ENCODE measurements at regions not wholly inside any gene's neighbourhood (a gene's known extent, or its start where the extent isn't known, plus 50 kb on each side); places are given as distances from the start of the nearest gene placed in this dataset.
A peak's percentile ranks its signal among the peaks of the same experiment; 100 is the strongest.

DNA sequence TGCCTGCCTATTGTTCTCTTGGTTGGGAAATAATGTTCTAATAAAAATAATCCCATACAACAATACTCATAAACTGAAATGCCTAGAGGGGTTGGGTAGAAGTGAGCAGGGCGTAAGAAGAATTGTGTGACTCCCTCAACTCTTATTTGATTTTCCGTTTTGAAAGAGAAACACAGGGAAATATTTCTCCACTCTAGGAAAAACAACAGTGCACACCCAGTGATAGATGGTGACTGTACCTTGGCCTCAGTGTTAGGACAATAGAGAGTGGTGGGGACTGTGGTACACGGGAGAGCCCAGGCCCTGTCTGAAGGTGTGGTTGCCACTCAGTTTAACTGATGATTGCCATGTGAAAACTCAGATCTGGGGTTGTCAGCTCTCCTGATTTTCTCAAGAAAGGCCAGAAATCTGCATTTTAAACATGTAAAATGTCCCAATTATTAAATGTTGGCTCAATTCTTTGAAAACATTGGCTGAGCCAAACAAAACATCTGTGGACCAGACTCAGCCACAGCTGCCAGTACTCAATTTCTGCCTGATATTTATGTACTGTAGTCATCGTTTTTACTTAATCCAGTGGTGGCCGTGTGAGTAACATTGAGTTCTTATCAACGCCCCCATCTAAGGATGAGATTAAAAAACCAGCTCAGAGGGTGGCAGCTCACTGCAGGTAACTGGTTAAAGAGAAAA lies 103.8 kb upstream of the ZNF618 start:
- Histone ChIP-seq H3K18ac (ENCODE audit: low read length) (no peak overlapping the region), H3K27ac (ENCODE audit: low read depth, low read length) (no peak overlapping the region), H3K4me1 (ENCODE audit: control insufficient read depth, low read depth, low read length) (no peaks in the 10 kb centered on the region), H4K5ac (ENCODE audit: low read length) (no peak overlapping the region), H3K9ac (ENCODE audit: low read length) (no peak overlapping the region), H3K36me3 (ENCODE audit: control insufficient read depth, insufficient read depth, low read length) (no peaks in the 10 kb centered on the region), H3K56ac (ENCODE audit: low read length) (no peak overlapping the region), H2BK5ac (ENCODE audit: low read length) (no peak overlapping the region), H2BK15ac (replicated peaks; ENCODE audit: low read depth) (no peak overlapping the region), H3K79me2 (ENCODE audit: control insufficient read depth, insufficient read depth, low read length) (no peaks in the 10 kb centered on the region), H2BK120ac (ENCODE audit: low read depth, low read length) (no peak overlapping the region), H3K4me3 (ENCODE audit: low read length) (no peak overlapping the region), H3K79me1 (ENCODE audit: low read length) (no peaks in the 10 kb centered on the region), H3K27me3 (ENCODE audit: insufficient read depth, low read length, poor library complexity) (no peaks in the 10 kb centered on the region), H3K23ac (ENCODE audit: low read length) (no peak overlapping the region), H4K8ac (ENCODE audit: low read depth, low read length) (no peak overlapping the region), H3K4me2 (ENCODE audit: low read length) (no peak overlapping the region), H2AK5ac (ENCODE audit: low read length) (no peak overlapping the region), H3K4ac (ENCODE audit: low read depth, low read length) (no peak overlapping the region)
- no CpG with 5 or more reads among the region's 6 CpGs for WGBS (ENCODE audit: extremely low coverage, insufficient coverage, low lambda C conversion rate)
- DNase-seq: no peak

- no peak overlapping the region for H2BK120ac ChIP-seq (ENCODE audit: low read depth, low read length)
- no peak overlapping the region for H4K5ac ChIP-seq (ENCODE audit: low read length)
- no peak overlapping the region for H3K27ac ChIP-seq (ENCODE audit: low read depth, low read length)
- no peak overlapping the region for H3K4ac ChIP-seq (ENCODE audit: low read depth, low read length)
- H2BK15ac ChIP-seq (replicated peaks; ENCODE audit: low read depth): no peak overlapping the region
- H3K23ac ChIP-seq (ENCODE audit: low read length): no peak overlapping the region
- H3K79me2 ChIP-seq (ENCODE audit: control insufficient read depth, insufficient read depth, low read length): no peaks in the 10 kb centered on the region
- H4K8ac ChIP-seq (ENCODE audit: low read depth, low read length): no peak overlapping the region
- H3K36me3 ChIP-seq (ENCODE audit: control insufficient read depth, insufficient read depth, low read length): no peaks in the 10 kb centered on the region
- H3K56ac ChIP-seq (ENCODE audit: low read length): no peak overlapping the region
- H3K18ac ChIP-seq (ENCODE audit: low read length): no peak overlapping the region
- H3K27me3 ChIP-seq (ENCODE audit: insufficient read depth, low read length, poor library complexity): no peaks in the 10 kb centered on the region
- no CpG with 5 or more reads among the region's 1 CpG for WGBS (ENCODE audit: extremely low coverage, insufficient coverage, low lambda C conversion rate)
- no peaks in the 10 kb centered on the region for H3K4me1 ChIP-seq (ENCODE audit: control insufficient read depth, low read depth, low read length)
- H2BK5ac ChIP-seq (ENCODE audit: low read length): no peak overlapping the region
- H3K4me2 ChIP-seq (ENCODE audit: low read length): no peak overlapping the region
- no peak for DNase-seq
- H2AK5ac ChIP-seq (ENCODE audit: low read length): no peak overlapping the region
- H3K4me3 ChIP-seq (ENCODE audit: low read length): no peak overlapping the region
- H3K9ac ChIP-seq (ENCODE audit: low read length): no peak overlapping the region
- H3K79me1 ChIP-seq (ENCODE audit: low read length): no peaks in the 10 kb centered on the region
Measured at GRCh38 chr9:113774963-113775362, 101.1 kb upstream of the ZNF618 start.

DNA sequence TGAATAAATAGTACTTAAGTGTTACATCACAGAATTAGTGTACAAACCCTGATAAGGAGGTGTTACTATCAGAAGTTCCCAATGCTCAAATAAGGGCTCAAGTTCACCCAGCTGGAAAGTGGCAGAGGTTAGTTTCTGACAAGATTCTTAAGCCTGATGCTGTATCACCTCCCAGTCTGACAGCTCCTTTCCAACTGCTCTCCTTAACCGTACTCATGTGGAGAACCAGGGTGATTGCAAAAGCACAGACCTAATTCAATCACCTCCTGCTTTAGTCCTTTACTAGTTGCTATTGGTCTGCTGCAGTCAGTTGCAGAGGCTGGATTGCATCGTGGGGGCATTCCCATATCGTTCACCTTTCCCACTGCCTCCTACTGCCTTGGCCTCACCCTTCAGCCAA lies 100.4 kb upstream of the ZNF618 start:
- Histone ChIP-seq H3K79me2 (ENCODE audit: control insufficient read depth, insufficient read depth, low read length) (no peaks in the 10 kb centered on the region), H3K79me1 (ENCODE audit: low read length) (no peaks in the 10 kb centered on the region), H3K4ac (ENCODE audit: low read depth, low read length) (no peak overlapping the region), H3K27ac (ENCODE audit: low read depth, low read length) (no peak overlapping the region), H3K4me1 (ENCODE audit: control insufficient read depth, low read depth, low read length) (no peaks in the 10 kb centered on the region), H4K5ac (ENCODE audit: low read length) (no peak overlapping the region), H3K9ac (ENCODE audit: low read length) (no peak overlapping the region), H3K56ac (ENCODE audit: low read length) (no peak overlapping the region), H2BK5ac (ENCODE audit: low read length) (no peak overlapping the region), H3K27me3 (ENCODE audit: insufficient read depth, low read length, poor library complexity) (no peaks in the 10 kb centered on the region), H3K23ac (ENCODE audit: low read length) (no peak overlapping the region), H3K36me3 (ENCODE audit: control insufficient read depth, insufficient read depth, low read length) (no peaks in the 10 kb centered on the region), H3K18ac (ENCODE audit: low read length) (no peak overlapping the region), H2AK5ac (ENCODE audit: low read length) (no peak overlapping the region), H3K4me2 (ENCODE audit: low read length) (no peak overlapping the region), H2BK120ac (ENCODE audit: low read depth, low read length) (no peak overlapping the region), H4K8ac (ENCODE audit: low read depth, low read length) (no peak overlapping the region), H3K4me3 (ENCODE audit: low read length) (no peak overlapping the region), H2BK15ac (replicated peaks; ENCODE audit: low read depth) (no peak overlapping the region)
- DNase-seq: peak; percentile 11
- WGBS (ENCODE audit: extremely low coverage, insufficient coverage, low lambda C conversion rate): no CpG with 5 or more reads among the region's 3 CpGs

- WGBS (ENCODE audit: extremely low coverage, insufficient coverage, low lambda C conversion rate): no CpG with 5 or more reads among the region's 3 CpGs
- H3K27me3 ChIP-seq (ENCODE audit: insufficient read depth, low read length, poor library complexity): no peaks in the 10 kb centered on the region
- no peaks in the 10 kb centered on the region for H3K4me1 ChIP-seq (ENCODE audit: control insufficient read depth, low read depth, low read length)
- no peak overlapping the region for H4K8ac ChIP-seq (ENCODE audit: low read depth, low read length)
- no peak overlapping the region for H3K27ac ChIP-seq (ENCODE audit: low read depth, low read length)
- H2BK15ac ChIP-seq (replicated peaks; ENCODE audit: low read depth): no peak overlapping the region
- H3K4ac ChIP-seq (ENCODE audit: low read depth, low read length): no peak overlapping the region
- no peak overlapping the region for H3K9ac ChIP-seq (ENCODE audit: low read length)
- H3K36me3 ChIP-seq (ENCODE audit: control insufficient read depth, insufficient read depth, low read length): no peaks in the 10 kb centered on the region
- H3K23ac ChIP-seq (ENCODE audit: low read length): no peak overlapping the region
- no peak overlapping the region for H3K56ac ChIP-seq (ENCODE audit: low read length)
- H3K4me3 ChIP-seq (ENCODE audit: low read length): no peak overlapping the region
- H3K79me1 ChIP-seq (ENCODE audit: low read length): no peaks in the 10 kb centered on the region
- no peak overlapping the region for H3K4me2 ChIP-seq (ENCODE audit: low read length)
- H3K18ac ChIP-seq (ENCODE audit: low read length): no peak overlapping the region
- no peak overlapping the region for H2BK120ac ChIP-seq (ENCODE audit: low read depth, low read length)
- H2AK5ac ChIP-seq (ENCODE audit: low read length): no peak overlapping the region
- H2BK5ac ChIP-seq (ENCODE audit: low read length): no peak overlapping the region
- H3K79me2 ChIP-seq (ENCODE audit: control insufficient read depth, insufficient read depth, low read length): no peaks in the 10 kb centered on the region
- no peak for DNase-seq
- H4K5ac ChIP-seq (ENCODE audit: low read length): no peak overlapping the region
Measured at GRCh38 chr9:113776194-113776593, 99.9 kb upstream of the ZNF618 start.

- WGBS (ENCODE audit: extremely low coverage, insufficient coverage, low lambda C conversion rate): no CpG with 5 or more reads among the region's 2 CpGs
- Histone ChIP-seq H2BK120ac (ENCODE audit: low read depth, low read length) (no peak overlapping the region), H3K79me1 (ENCODE audit: low read length) (no peaks in the 10 kb centered on the region), H2BK15ac (replicated peaks; ENCODE audit: low read depth) (no peak overlapping the region), H3K36me3 (ENCODE audit: control insufficient read depth, insufficient read depth, low read length) (no peaks in the 10 kb centered on the region), H2BK5ac (ENCODE audit: low read length) (no peak overlapping the region), H3K27me3 (ENCODE audit: insufficient read depth, low read length, poor library complexity) (no peaks in the 10 kb centered on the region), H3K4ac (ENCODE audit: low read depth, low read length) (no peak overlapping the region), H4K8ac (ENCODE audit: low read depth, low read length) (no peak overlapping the region), H3K27ac (ENCODE audit: low read depth, low read length) (no peak overlapping the region), H3K9ac (ENCODE audit: low read length) (no peak overlapping the region), H4K5ac (ENCODE audit: low read length) (no peak overlapping the region), H2AK5ac (ENCODE audit: low read length) (no peak overlapping the region), H3K4me2 (ENCODE audit: low read length) (no peak overlapping the region), H3K4me1 (ENCODE audit: control insufficient read depth, low read depth, low read length) (no peaks in the 10 kb centered on the region), H3K4me3 (ENCODE audit: low read length) (no peak overlapping the region), H3K23ac (ENCODE audit: low read length) (no peak overlapping the region), H3K18ac (ENCODE audit: low read length) (no peak overlapping the region), H3K79me2 (ENCODE audit: control insufficient read depth, insufficient read depth, low read length) (no peaks in the 10 kb centered on the region), H3K56ac (ENCODE audit: low read length) (no peak overlapping the region)
- DNase-seq: no peak
Measured at GRCh38 chr9:113781381-113781780, 94.7 kb upstream of the ZNF618 start.

GRCh38 chr9:113781896-113782295 lies 94.2 kb upstream of the ZNF618 start:
- Histone ChIP-seq H3K79me1 (ENCODE audit: low read length) (no peaks in the 10 kb centered on the region), H2BK5ac (ENCODE audit: low read length) (no peak overlapping the region), H3K4me2 (ENCODE audit: low read length) (no peak overlapping the region), H3K36me3 (ENCODE audit: control insufficient read depth, insufficient read depth, low read length) (no peaks in the 10 kb centered on the region), H2BK120ac (ENCODE audit: low read depth, low read length) (no peak overlapping the region), H3K4me3 (ENCODE audit: low read length) (no peak overlapping the region), H4K8ac (ENCODE audit: low read depth, low read length) (no peak overlapping the region), H3K79me2 (ENCODE audit: control insufficient read depth, insufficient read depth, low read length) (no peaks in the 10 kb centered on the region), H2BK15ac (replicated peaks; ENCODE audit: low read depth) (no peak overlapping the region), H3K27ac (ENCODE audit: low read depth, low read length) (no peak overlapping the region), H3K18ac (ENCODE audit: low read length) (no peak overlapping the region), H2AK5ac (ENCODE audit: low read length) (no peak overlapping the region), H3K56ac (ENCODE audit: low read length) (no peak overlapping the region), H3K4me1 (ENCODE audit: control insufficient read depth, low read depth, low read length) (no peaks in the 10 kb centered on the region), H3K27me3 (ENCODE audit: insufficient read depth, low read length, poor library complexity) (no peaks in the 10 kb centered on the region), H3K9ac (ENCODE audit: low read length) (no peak overlapping the region), H3K4ac (ENCODE audit: low read depth, low read length) (no peak overlapping the region), H4K5ac (ENCODE audit: low read length) (no peak overlapping the region), H3K23ac (ENCODE audit: low read length) (no peak overlapping the region)
- WGBS (ENCODE audit: extremely low coverage, insufficient coverage, low lambda C conversion rate): no CpG with 5 or more reads among the region's 7 CpGs
- no peak for DNase-seq
